ENCODE measurements at regions not wholly inside any gene's neighbourhood (a gene's known extent, or its start where the extent isn't known, plus 50 kb on each side); places are given as distances from the start of the nearest gene placed in this dataset.
A peak's percentile ranks its signal among the peaks of the same experiment; 100 is the strongest.

DNA sequence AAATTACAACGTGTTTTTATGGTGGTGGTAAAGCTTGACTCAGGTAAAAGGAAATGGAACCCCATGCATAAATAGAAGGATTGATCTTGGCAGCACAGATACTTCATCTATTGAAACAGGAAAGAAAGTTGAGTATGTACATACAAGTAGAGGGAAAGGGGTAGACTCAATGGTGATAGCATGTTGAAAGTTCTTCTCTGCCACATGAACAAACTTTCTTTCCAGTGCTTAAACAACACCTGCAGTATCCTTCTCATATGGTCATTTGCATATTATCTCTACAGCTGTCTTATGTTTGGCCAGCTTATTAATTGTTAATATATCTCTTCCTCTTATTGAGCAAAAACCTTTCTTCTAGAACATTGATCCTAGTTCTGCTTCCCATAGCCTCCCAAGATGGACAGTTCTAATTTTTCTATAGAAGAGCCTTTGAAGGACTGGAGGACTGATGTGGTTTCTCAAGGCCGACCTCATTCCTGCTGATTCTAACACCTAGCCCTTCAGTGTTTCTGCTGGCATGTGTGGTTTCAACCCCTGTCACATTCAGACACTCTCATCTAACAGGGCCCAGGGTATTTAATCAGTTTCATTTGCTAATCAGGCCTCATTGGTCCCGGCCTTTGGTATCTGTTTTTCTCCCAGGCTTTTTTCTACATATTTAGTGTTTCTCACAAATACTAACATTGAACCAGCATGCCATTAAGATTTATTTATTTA, 108.1 kb upstream of the SPRY1 start:
- DNase-seq: no peak

DNA sequence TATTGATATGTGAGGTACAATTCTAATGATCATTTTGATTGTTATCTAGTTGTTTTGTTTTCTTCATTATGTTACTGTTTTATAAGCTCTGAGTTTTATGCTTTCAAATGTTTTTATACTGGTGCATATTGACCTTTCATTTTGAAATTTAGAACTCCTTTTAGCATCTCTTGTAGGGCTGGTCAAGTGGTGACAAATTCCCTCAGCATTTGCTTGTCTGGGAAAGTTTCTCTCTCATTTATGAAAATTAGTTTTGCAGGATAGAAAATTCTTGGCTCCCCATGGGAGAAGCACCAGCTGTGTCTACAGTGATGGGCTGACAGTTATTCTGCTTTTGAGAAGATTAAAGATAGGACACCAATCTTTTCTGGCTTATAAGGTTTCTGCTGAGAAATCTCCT, 105.3 kb upstream of the SPRY1 start:
- no peak for DNase-seq

DNA sequence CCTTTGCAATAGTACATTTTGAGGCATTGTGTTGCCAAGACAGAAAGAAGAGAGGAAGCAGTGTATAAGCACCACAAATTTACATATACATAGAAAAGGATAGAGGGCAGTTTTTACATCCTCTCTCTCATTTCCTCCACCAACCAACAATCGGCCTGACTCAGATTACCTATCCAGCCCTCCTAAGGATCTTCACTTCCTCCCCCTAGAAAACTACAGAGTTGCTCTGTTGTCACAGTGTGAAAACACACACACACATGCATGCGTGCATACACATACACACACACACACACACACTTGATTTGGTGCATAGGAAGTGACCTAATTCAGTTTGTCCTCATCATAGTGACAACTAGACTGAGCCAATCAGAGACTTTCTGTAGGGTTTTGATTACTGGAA, 98.8 kb upstream of the SPRY1 start:
- no peak for DNase-seq

DNA sequence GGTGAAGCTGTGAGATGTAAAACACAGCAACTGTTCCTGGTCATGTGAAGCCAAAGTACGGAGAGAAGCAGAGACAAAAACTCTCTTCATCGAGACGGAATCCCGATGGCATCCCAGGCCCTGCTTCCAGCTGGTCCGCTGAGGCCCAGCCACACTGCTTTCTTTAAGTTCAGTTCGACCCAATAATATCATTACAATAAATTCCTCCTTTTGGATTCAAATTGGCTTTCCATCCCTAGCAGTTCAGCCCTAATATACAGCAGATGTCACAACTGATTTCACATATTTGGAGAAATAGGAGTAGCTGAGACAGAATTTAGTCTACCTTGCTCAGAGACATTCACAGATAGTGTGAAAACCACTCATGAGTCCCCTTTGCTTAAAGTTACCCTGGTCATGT, 98.3 kb upstream of the SPRY1 start:
- no peak for DNase-seq

DNA sequence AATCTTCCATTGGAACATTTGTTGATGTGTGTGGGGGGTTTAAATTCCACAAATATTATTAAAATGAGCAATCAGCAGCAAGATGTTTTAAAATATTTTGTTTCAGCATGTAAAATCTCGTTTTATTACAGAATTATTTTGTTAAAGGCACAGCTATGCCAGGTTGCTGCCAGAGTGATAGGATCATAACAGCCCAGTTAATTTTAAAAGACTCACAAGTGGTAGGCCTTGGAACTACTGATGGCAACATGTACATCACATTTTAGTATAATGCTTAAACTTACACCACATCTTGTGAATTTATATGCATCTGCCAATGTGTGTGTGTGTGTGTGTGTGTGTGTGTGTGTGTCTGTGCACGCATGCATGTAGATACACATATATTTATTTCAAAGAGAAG, 97.8 kb upstream of the SPRY1 start:
- DNase-seq: no peak

- peak; percentile 6 for DNase-seq
Observed at GRCh38 chr4:123299212-123299691, 97.3 kb upstream of the SPRY1 start.

- DNase-seq: no peak
Observed at GRCh38 chr4:123300222-123301039, 96.2 kb upstream of the SPRY1 start.

DNA sequence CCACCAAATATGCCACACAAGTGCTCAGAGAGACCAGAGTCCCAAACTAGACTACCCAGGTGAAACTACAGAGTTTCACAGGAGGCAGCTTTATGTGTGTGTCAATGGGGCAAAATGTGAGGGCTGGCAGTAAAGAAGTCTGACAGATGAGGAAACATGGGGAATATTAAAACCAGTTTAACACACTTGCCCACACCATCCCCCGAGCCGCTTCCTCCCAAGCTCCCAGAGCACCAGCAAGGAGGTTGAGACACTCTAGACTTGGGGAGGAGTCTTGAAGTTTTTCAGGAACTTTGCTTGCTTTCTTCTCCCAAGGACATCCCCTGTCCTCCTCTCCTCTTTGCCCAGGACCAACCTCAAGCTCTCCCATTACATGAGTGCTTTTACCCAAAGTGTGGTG, 94.7 kb upstream of the SPRY1 start:
- DNase-seq: no peak

GRCh38 chr4:123304151-123304964, 92.2 kb upstream of the SPRY1 start:
- no peak for DNase-seq

GRCh38 chr4:123305736-123306135, 90.9 kb upstream of the SPRY1 start:
- no peak for DNase-seq

GRCh38 chr4:123306769-123307168, 89.8 kb upstream of the SPRY1 start:
- no peak for DNase-seq

- DNase-seq: no peak
Observed at GRCh38 chr4:123308667-123309066, 87.9 kb upstream of the SPRY1 start.

- no peak for DNase-seq
Observed at GRCh38 chr4:123312116-123312515, 84.5 kb upstream of the SPRY1 start.

DNA sequence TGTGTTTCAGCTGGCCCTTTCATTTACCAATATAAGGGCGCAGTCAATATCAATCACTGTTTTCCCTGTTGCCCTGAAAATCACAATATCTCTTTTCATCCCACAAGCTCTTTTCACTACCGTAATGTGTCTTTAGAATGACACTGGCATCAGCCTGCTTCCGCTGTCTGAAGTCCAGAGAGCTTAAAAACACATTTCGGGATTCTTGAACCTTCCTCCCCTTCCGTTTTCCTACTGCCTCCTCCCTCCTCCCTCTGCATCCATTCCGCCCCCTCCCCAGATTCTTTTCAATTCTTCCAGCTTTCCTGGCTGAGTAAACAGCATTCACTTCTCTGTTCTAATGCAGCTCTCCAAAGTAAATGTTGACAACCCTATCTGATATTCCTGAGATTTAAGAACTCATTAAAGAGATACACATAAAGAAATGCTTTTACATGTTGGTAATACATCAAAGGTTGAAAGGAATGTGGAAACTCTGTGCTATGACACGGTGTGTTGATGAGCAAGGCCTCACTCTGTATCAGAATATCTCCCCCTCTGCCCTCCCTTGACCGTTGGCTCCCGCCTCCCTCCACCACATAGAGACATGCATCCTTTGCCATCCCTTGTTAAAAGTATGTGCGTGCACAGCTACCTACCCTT, 83.5 kb upstream of the SPRY1 start:
- no peak for DNase-seq

- peak; percentile 6 for DNase-seq
Observed at GRCh38 chr4:123315617-123316016, 81.0 kb upstream of the SPRY1 start.

DNA sequence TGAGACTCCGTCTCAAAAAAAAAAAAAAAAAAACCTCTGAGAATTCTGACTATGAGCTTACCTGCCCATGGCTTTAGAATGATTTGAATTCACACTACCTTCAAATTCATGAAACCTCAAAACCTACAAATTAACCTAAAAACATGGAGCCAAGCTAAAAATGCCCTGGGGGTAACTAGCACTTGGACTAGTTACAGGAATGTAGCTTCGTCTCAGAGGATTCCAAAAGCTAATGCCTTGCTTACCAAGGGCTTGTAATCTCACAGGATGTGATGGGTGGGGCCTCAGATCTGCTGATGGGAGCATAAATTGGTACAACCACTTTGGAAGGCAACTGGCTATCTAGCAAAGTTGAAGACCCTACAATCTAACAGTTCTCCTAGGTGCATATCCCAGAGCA, 79.4 kb upstream of the SPRY1 start:
- no peak for DNase-seq

- no peak for DNase-seq
Observed at GRCh38 chr4:123319639-123320038, 77.0 kb upstream of the SPRY1 start.

- no peak for DNase-seq
Observed at GRCh38 chr4:123323998-123324397, 72.6 kb upstream of the SPRY1 start.

GRCh38 chr4:123325241-123325681, 71.3 kb upstream of the SPRY1 start:
- no peak for DNase-seq

- no peak for DNase-seq
Observed at GRCh38 chr4:123327346-123327745, 69.2 kb upstream of the SPRY1 start.

DNA sequence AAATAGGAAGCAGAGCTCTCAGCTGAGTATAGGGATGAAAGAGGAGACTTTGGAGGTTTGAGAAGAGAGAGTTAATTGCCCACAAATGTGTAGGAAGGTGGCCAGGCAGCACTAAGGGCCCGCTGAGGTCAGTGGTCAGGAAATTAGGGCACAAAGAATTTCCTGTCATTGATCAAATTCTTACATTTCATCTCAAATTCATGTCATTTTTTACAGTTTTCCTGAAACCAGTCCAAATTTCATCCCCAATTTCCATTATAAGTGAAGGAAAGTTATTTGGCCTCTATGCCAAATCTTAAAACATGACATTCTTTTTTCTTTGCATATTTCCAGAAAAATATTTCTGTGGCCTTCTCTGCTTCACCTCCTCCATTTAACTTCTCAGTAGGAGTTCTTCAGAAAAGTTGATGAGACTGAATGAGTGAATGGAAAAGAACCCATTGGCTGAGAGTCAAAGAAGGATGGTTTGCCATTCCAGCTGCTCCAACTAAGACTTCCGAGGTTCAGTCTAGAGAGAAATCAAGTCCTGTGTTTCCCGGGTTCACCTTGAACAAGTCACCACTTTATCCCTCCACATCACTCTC, 68.7 kb upstream of the SPRY1 start:
- DNase-seq: no peak

DNA sequence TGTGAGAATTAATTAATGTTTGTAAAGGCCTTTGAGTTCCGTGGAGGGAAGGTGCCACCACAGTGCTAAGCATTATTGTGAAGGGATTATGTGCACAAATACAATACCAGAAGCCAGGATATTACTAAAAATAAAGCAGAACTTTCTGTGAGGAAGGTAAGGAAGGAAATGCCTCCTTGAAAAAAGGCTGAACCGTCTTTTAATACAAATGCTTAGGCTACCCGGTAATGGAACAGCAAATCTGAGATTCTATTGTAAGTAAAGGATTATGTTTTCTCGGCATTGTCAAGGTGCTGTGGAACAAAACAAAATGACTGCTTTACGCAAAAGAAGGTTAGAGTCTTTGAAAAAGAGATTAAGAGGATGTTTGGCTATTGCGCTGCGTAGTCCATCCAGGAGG, 57.9 kb upstream of the SPRY1 start:
- DNase-seq: no peak
